Mucosa of gallbladder (tissue), 1 donor: ENCODE measurements at regions not wholly inside any gene's neighbourhood (a gene's known extent, or its start where the extent isn't known, plus 50 kb on each side); places are given as distances from the start of the nearest gene placed in this dataset.

Source experiments
- DNase-seq: peaks from one replicate; pipeline ENCODE4 v3.0.0-alpha.2; 2020; ENCODE audit warnings: low spot score
- donor health status: DM: no; HTN: no; CAD: no.

DNA sequence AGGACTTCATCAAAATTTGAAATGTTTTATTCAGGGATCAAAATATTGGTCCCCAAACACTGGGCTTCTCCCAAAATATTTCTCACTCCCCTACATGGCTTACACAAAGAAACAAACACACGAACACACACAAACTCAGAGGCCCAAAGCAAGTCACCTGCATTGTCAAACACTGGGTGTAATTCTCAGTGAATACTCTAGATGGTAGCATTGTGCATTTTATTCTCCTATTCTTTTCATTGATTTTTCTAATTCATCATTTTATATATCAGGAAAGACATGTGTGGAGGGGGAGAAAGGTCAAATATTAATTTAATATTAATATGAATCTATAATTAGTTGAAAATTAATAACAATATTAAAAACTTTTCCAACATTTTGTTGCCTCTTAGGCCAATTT is 72.3 kb upstream of the TNMD start:
- no peak for DNase-seq

DNA sequence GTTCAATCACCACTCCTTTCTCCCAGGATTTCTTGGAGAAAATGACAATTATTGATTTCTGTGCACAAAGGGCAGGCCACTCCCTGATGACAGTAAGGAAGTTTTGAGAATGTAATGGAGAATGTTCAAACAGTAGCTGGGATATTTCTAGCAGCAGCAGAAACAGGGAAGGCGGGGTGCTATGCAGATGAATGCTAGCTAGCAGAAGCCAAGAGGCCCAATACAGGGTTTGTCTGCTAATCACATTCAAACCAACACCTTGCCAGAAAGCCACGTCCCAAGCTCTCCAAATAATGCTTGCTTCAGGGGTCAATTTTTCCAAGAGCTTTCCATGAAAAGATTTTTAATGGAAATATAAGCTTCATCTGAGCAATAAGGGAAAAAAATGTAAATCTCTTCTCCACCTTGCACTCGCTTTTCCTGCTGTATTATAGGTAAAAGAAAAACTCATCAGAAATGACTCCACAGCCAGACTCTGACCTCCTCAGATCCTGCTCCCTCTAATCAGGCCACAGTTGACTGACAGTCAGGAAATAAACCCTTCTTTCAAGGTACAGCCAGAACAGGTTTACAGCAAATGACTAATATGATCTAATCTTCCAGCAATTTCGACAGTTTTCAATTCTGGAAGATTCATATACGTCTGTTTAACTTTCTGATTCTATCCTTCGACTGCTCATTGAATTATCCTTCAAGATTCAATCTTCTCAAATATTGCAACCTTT is 84.7 kb upstream of the PCDH19 start:
- peak; percentile 12 for DNase-seq

DNA sequence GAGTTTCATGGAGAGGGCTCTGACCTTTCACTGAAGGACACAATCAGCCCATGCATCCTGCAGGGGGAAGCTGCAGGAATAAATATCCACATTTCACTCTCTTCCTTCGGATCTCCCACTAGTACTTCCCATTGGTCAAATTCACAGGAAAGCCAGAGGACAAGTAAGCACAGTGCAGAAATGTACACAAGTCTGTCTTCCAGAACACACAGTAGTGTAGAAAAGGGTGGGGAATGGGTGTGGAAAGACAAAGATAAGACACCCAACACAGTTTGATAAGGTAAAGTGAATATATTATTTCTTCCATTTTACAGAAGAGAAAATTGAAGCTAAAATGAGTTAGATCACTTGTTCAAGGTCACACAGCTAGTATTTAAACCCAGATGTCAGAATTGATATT is 81.1 kb upstream of the PCDH19 start:
- DNase-seq: no peak

DNA sequence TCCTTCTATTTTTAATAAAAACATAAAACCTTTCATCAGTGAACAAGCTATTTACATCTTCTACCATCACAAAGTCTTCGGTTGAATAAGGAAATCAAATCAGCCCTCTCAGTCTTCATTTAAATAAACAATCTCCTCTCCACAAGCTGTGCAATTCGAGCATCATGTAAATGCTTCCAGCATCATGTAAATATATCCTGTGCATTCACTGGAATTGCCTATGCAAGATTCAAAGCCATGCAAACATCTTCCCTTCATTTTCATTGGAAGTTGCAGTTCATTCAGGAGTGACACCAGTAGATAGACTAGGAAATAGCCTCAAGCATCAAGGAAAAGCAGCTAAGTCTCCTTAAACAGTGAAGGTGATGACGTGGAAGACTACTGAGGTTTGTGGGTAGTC is 77.7 kb upstream of the PCDH19 start:
- DNase-seq: no peak

DNA sequence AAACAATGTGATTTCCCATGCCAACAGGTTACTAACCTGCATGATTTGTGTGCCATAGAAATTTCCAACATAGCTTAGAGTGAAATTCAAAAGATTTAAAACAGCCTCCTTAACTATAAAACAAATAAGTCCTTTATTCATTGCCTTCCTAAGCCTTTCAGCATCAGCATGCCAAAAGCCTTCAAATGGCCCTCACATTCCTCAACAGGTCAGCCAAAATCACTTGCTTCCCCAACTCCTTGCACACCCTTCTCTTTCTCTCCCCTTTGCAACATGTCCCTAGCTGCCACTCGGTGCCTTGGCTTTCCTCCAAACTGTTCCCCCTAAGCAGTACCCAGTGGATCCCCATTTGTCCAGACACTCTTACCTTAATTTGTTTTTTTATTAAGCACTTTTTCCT is 74.9 kb upstream of the PCDH19 start:
- DNase-seq: no peak

DNA sequence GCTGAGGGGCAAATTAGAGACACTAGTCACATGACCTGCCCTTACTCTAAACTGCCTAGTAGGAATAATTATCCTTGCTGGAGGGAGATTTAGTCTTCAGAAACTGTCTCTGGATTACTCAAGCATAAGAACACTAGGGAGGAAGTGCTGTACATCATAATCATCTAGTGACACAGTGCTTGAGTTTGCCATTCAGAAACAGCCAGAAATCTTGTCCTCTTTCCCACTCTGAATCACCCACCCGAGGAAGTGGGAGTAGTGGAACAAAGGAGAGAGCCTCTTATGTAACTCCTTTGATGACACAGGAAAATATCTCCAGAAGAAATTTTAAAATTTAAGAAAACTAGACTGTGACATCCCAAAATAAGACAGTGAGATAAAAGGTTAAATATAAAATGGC is 69.3 kb upstream of the PCDH19 start:
- no peak for DNase-seq

DNA sequence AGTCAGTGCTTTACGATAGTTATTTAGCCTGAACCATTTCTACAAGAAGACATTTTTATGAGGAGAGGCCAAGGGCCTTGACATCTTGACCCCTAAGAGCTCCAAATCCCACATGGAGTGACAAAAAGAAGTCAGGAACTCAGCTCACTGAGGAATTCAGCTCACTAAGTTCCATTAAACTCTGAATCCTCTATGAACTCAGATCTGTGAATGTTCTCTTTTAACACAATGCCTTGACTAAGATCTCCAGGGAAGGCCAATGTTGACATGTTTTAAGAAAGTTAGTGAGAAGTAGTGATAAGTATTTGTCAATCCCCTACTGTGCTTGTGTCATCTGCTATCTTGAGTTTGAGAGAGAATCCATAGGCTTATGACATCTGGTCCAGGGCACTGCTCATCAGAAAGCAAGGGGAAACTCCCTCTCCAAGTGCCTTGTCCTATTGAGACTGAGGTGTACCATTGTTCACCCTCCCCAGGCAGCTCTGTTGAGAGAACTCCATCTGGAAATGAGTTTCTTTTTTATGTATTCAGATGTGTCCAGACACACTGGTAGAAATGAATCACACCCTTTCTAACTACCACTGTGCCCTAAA is 68.7 kb upstream of the PCDH19 start:
- no peak for DNase-seq

DNA sequence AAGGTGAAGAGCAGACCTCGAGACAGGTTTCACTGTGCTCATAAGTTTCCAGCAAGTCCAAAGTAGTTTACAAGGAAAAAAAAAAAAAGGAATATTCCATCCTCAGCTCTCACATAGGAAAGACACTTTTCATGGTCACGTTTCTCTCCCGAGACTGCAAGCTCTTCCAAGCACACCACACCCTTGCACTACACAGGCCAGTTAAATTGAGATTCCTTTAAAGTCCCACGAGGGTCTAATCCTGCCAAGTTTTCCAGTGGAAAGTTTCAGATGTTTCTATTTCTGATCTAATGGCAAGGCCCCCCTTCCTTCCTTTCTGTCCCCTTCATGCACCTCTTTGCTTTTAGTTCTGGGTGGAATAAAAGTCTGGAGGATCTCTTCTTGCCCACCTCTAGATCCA is 67.9 kb upstream of the PCDH19 start:
- DNase-seq: no peak

DNA sequence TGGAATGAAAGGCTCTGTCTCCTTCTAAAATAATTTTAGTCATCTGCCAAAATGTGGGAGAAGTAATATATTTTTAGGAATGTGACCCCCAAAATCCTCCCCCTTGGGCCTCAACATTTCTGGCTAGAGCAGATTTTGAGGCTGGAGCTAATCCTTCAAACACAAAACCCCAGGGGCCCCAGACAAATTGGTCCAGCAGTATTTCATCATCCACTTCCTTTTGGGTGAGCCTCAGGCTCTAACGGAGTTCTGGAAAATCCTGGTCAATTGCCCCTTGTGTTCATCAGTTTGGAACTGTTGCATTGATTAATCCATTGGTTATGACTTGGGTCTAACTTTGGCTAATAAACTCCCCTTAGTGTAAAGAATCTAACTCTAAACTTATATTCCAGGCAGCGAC is 67.4 kb upstream of the PCDH19 start:
- no peak for DNase-seq
